ENCODE measurements at regions not wholly inside any gene's neighbourhood (a gene's known extent, or its start where the extent isn't known, plus 50 kb on each side); places are given as distances from the start of the nearest gene placed in this dataset.

- no peak for DNase-seq (ENCODE audit: low spot score)
- TF ChIP-seq CTCF (IDR thresholded peaks at IDR 0.05; ENCODE audit: extremely low read depth, missing control alignments) = no peak
These were observed 463.4 kb downstream of the EIPR1 start for GRCh38 chr2:2914252-2914651.

- DNase-seq (ENCODE audit: low spot score) = no peak
- TF ChIP-seq CTCF (IDR thresholded peaks at IDR 0.05; ENCODE audit: extremely low read depth, missing control alignments) = no peak
These were observed 464.0 kb downstream of the EIPR1 start for GRCh38 chr2:2913601-2914120.

GRCh38 chr2:2912731-2913130 is 464.9 kb downstream of the EIPR1 start:
- TF ChIP-seq CTCF (IDR thresholded peaks at IDR 0.05; ENCODE audit: extremely low read depth, missing control alignments) = no peak
- DNase-seq (ENCODE audit: low spot score) = no peak

GRCh38 chr2:2912293-2912692 is 465.3 kb downstream of the EIPR1 start:
- no peak for TF ChIP-seq CTCF (IDR thresholded peaks at IDR 0.05; ENCODE audit: extremely low read depth, missing control alignments)
- no peak for DNase-seq (ENCODE audit: low spot score)

- no peak for TF ChIP-seq CTCF (IDR thresholded peaks at IDR 0.05; ENCODE audit: extremely low read depth, missing control alignments)
- DNase-seq (ENCODE audit: low spot score) = no peak
These were observed 467.4 kb downstream of the EIPR1 start for GRCh38 chr2:2910259-2910658.

- TF ChIP-seq CTCF (IDR thresholded peaks at IDR 0.05; ENCODE audit: extremely low read depth, missing control alignments) = no peak
- no peak for DNase-seq (ENCODE audit: low spot score)
These were observed 468.3 kb downstream of the EIPR1 start for GRCh38 chr2:2909086-2910035.

- DNase-seq (ENCODE audit: low spot score) = no peak
- no peak for TF ChIP-seq CTCF (IDR thresholded peaks at IDR 0.05; ENCODE audit: extremely low read depth, missing control alignments)
These were observed 471.5 kb downstream of the EIPR1 start for GRCh38 chr2:2906091-2906490.
